ENCODE measurements at regions not wholly inside any gene's neighbourhood (a gene's known extent, or its start where the extent isn't known, plus 50 kb on each side); places are given as distances from the start of the nearest gene placed in this dataset.
"Not testable (repeated sequence)": the region's sequence is repeated elsewhere in the genome, so short reads cannot be mapped to it uniquely, and the experiment has no call there.

GRCh38 chr4:112923516-112923915, 125.9 kb upstream of the ANK2 start:
- intact Hi-C loops (cut with DNase I, micrococcal nuclease): no loop called here
- ATAC-seq (no peak), DNase-seq (no peak)

- no peak for ATAC-seq
- no peak for DNase-seq
- intact Hi-C loops (cut with DNase I, micrococcal nuclease): no loop called here
Measured at GRCh38 chr4:112926819-112927218, 122.6 kb upstream of the ANK2 start.

DNA sequence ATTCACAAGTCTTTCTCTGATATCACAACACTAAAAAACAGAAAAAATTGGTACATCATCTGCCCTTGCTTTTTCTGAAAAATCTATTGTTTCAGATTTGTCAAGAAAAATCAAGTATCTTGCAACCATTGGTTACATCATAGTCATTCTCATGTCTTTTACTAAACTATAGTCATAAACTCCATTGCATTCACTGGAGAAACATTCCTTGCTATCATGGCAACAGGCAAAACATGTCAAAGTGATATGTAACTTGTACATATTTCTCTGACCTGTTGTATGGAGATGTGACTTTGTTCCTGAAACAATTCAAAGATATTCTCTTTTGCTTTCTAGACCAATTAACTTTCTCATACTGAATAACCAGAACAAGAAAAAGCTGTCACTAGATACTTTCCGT, 121.9 kb upstream of the ANK2 start:
- intact Hi-C loops (cut with DNase I, micrococcal nuclease): no loop called here
- ATAC-seq (no peak), DNase-seq (no peak)

GRCh38 chr4:112931001-112931400, 118.5 kb upstream of the ANK2 start:
- ATAC-seq: no peak
- intact Hi-C loops (cut with DNase I, micrococcal nuclease): loop anchor here in 1 of 2 donors (10.0 kb wide), 1 partner anchor 166 kb away; no protein-coding TSS in a partner anchor
- DNase-seq: no peak

DNA sequence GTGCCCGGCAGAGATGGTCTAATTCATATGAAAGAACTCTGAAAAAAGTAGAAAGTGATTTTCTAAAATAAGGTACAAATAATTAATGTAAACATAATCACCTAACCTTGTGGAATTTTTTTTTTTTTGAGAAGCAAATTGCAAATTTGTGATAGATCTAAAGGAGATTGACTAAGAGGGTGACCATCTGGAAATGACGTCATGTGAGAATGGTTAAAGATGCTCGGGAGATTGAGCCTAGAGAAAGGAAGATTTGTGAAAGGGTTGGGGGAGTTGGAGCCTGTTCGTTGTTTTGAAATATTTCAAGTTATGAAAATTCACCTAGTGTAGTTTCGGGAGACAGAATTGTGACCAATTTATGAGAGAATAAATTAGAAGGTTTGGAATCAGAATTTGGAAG, 115.7 kb upstream of the ANK2 start:
- ATAC-seq (no peak), DNase-seq (no peak)
- intact Hi-C loops (cut with DNase I, micrococcal nuclease): loop anchor here in 1 of 2 donors (10.0 kb wide), 1 partner anchor 169 kb away; no protein-coding TSS in a partner anchor

- ATAC-seq: no peak
- DNase-seq: no peak
- intact Hi-C loops (cut with DNase I, micrococcal nuclease): loop anchor here in 1 of 2 donors (10.0 kb wide), 1 partner anchor 174 kb away; no protein-coding TSS in a partner anchor
Measured at GRCh38 chr4:112938461-112939058, 110.9 kb upstream of the ANK2 start.

- ATAC-seq (no peak), DNase-seq (no peak)
- intact Hi-C loops (cut with DNase I, micrococcal nuclease): loop anchor here in 1 of 2 donors (10.0 kb wide), 1 partner anchor 175 kb away; no protein-coding TSS in a partner anchor
Measured at GRCh38 chr4:112939901-112940300, 109.6 kb upstream of the ANK2 start.

DNA sequence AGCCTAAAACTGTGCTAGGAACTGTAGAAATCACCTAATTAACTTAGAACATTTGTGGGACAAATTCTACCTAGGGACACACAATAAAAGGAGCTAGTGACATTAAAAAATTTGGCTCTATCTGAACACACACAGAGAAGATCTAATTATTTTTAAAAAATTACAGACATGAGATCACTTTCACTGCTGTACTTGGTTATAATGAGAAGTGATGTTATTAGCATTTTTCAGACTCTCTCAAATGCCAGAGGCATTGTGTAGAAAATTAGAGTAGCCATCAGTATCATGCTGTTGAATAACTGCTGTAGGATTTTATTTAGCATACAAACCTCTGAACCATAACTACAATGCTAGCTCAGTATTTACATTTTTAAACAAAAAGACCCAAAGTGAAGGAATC, 109.1 kb upstream of the ANK2 start:
- DNase-seq (no peak), ATAC-seq (no peak)
- intact Hi-C loops (cut with DNase I, micrococcal nuclease): no loop called here

DNA sequence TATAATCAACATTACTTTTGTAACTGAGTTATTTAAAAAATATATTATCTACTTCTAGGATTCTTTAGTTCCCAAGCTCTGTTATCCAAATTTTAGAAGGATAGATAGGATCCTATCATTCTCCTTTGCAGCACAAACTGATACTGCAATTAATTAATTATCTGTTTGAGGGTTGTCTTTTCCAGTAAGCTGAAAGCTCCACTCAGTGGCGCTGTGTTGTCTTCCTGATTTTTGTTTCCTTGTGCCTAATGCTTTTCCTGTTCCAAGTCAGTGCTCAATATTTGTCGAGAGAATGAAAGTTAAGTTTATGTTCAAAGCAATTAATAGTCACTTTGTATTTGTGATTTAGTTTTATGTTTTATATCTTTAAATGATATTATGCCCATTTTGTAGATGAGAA, 107.4 kb upstream of the ANK2 start:
- DNase-seq: no peak
- intact Hi-C loops (cut with DNase I, micrococcal nuclease): no loop called here
- no peak for ATAC-seq

DNA sequence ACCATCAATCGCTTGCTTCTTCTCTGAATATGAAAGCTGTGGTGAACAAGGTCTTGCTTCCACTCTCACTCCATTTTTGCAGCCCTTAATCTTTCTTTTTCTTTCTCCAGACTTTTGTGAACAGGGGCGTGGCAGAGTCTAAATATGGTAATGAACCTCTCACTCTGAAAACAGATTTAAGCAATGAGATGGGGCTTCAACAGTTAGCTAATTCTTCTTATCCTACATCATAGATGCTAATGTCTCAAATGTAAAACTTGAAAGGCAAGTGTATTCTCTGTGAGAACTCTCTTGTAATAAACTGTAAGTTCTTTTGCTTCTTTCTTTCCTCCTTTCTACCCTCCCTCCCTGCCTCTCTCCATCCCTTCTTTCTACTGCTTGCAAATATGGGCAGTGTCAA, 106.5 kb upstream of the ANK2 start:
- intact Hi-C loops (cut with DNase I, micrococcal nuclease): no loop called here
- no peak for ATAC-seq
- DNase-seq: no peak

GRCh38 chr4:112944006-112944405, 105.4 kb upstream of the ANK2 start:
- no peak for DNase-seq
- no peak for ATAC-seq
- intact Hi-C loops (cut with DNase I, micrococcal nuclease): no loop called here

GRCh38 chr4:112946127-112946526, 103.3 kb upstream of the ANK2 start:
- DNase-seq: no peak
- intact Hi-C loops (cut with DNase I, micrococcal nuclease): no loop called here
- ATAC-seq: no peak

- no peak for ATAC-seq
- intact Hi-C loops (cut with DNase I, micrococcal nuclease): no loop called here
- no peak for DNase-seq
Measured at GRCh38 chr4:112947616-112948015, 101.8 kb upstream of the ANK2 start.

DNA sequence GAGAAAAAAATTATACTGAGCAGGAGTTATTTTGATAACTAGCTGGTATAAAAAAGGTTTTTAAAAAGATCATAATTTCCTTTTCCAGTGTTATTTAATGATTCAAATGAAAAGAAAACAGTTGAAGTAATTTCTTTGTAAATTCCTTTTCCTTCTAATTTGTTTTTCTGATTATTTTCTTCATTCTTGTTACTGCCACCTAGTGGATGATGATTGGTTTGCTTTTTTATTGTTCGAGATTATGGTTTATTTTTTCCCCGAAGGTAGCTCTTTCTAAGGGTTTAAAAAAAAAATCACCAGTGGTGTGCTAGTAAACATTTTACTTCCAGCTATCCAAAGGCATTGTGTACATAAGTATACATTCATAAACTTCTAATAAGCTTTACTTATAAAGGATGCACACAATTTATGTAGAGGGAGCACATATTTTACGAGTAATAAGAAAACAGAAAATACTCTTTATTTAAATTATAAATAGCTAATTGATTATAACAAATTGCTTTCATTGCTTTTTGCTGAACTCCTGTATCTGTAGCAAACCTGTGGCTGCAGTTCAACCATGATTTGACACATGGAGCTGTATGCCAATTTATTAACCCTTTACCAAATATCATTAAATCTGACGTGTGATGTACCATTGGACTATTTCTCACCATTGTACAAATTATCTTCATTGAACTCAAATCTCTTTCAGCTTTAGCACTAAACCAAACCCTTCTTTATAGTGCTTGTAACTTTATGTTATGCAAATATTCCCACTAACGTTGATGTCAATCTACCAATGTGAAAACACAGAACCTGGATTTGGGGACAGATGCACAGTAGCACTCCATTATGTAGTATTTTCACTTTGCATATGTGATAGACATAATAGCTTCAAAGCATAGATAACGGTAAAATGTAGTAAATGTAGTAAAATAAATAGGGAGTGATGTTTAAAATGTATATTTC, 97.8 kb upstream of the ANK2 start:
- intact Hi-C loops (cut with DNase I, micrococcal nuclease): loop anchor here in 1 of 2 donors (5.0 kb wide), 1 partner anchor 319 kb away; no protein-coding TSS in a partner anchor
- DNase-seq (no peak), ATAC-seq (no peak)

GRCh38 chr4:112952313-112952700, 97.1 kb upstream of the ANK2 start:
- ATAC-seq (no peak), DNase-seq (no peak)
- intact Hi-C loops (cut with DNase I, micrococcal nuclease): loop anchor here in 1 of 2 donors (5.0 kb wide), 1 partner anchor 320 kb away; no protein-coding TSS in a partner anchor

DNA sequence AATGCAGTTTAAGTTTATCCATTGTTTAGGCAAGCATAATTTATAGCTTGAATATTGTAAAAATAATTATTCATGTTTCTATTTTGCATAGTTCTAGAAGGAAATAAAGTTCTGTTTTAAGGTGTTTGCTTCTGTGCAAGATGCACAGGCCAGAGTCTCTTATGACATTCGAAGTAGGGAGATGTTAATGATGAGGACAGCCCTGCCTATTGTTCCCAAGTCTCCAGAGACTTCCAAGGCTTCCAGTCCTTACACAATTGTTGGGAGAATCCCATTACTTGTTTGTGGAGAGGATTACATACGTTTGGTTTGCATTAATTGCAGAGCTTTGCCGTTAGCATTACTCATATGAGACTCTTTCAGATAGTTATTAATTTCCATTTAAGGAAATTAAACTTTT, 96.2 kb upstream of the ANK2 start:
- intact Hi-C loops (cut with DNase I, micrococcal nuclease): loop anchor here in 1 of 2 donors (5.0 kb wide), 1 partner anchor 321 kb away; no protein-coding TSS in a partner anchor
- no peak for DNase-seq
- ATAC-seq: no peak

- ATAC-seq: no peak
- intact Hi-C loops (cut with DNase I, micrococcal nuclease): loop anchor here in 1 of 2 donors (5.0 kb wide), 1 partner anchor 322 kb away; no protein-coding TSS in a partner anchor
- no peak for DNase-seq
Measured at GRCh38 chr4:112954286-112954685, 95.2 kb upstream of the ANK2 start.

GRCh38 chr4:112956484-112956896, 93.0 kb upstream of the ANK2 start:
- intact Hi-C loops (cut with DNase I, micrococcal nuclease): no loop called here
- no peak for DNase-seq
- ATAC-seq: no peak

- ATAC-seq; intact Hi-C loops (cut with DNase I, micrococcal nuclease); DNase-seq: not testable (repeated sequence)
Measured at GRCh38 chr4:112957764-112958163, 91.7 kb upstream of the ANK2 start.

Measured in left colon (tissue), 2 donors.